ENCODE measurements at regions not wholly inside any gene's neighbourhood (a gene's known extent, or its start where the extent isn't known, plus 50 kb on each side); places are given as distances from the start of the nearest gene placed in this dataset.

- Histone ChIP-seq H3K4me3 (no peak overlapping the region), H3K4me1 (no peaks in the 10 kb centered on the region), H3K27ac (no peak overlapping the region), H3K36me3 (no peaks in the 10 kb centered on the region), H3K27me3 (no peaks in the 10 kb centered on the region), H3K9me3 (no peaks in the 10 kb centered on the region)
- intact Hi-C loops (cut with DNase I; ENCODE audit: low total_unique reads), result loop anchor here (10.0 kb wide), 1 partner anchor 301 kb away; no protein-coding TSS in a partner anchor
- TF ChIP-seq POLR2A (IDR thresholded peaks at IDR 0.05), result no peak
- no peak for TF ChIP-seq POLR2AphosphoS5 (IDR thresholded peaks at IDR 0.05)
- TF ChIP-seq EP300 (IDR thresholded peaks at IDR 0.05), result no peak
- no peak for DNase-seq
- 71 to 86% (median 81%) methylated on average over 2 of the region's 2 CpGs for WGBS, 5 donors
These were observed 185.5 kb downstream of the MOXD1 start for GRCh38 chr6:132215805-132216204.

DNA sequence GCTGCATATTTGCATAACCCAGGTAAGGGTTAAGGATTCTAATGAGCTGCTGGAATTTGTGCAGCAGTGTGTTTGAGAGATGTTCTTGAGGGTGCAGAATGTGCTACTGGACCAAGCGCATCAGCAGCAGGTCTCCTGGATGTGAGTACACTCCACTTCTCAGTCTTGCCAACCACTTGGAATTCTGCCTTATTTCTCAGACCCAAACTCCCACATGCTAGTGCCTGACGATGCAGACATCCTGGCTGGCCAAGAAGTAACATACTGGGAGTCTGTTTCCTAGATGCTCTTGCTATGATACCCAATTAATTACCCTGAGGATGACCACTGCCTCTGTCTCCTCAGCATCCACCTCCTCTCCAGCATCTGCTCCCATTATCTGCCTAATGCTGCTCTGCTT, 186.6 kb downstream of the MOXD1 start:
- Histone ChIP-seq H3K4me3 (no peak overlapping the region), H3K4me1 (no peaks in the 10 kb centered on the region), H3K27ac (no peak overlapping the region), H3K27me3 (no peaks in the 10 kb centered on the region), H3K36me3 (no peaks in the 10 kb centered on the region), H3K9me3 (no peaks in the 10 kb centered on the region)
- intact Hi-C loops (cut with DNase I; ENCODE audit: low total_unique reads), result loop anchor here (10.0 kb wide), 1 partner anchor 300 kb away; no protein-coding TSS in a partner anchor
- 55 to 63% (median 59%) methylated on average over 2 of the region's 2 CpGs for WGBS, 5 donors
- TF ChIP-seq POLR2A (IDR thresholded peaks at IDR 0.05), result no peak
- no peak for TF ChIP-seq POLR2AphosphoS5 (IDR thresholded peaks at IDR 0.05)
- no peak for TF ChIP-seq CTCF (IDR thresholded peaks at IDR 0.05)
- TF ChIP-seq EP300 (IDR thresholded peaks at IDR 0.05), result no peak
- no peak for DNase-seq

DNA sequence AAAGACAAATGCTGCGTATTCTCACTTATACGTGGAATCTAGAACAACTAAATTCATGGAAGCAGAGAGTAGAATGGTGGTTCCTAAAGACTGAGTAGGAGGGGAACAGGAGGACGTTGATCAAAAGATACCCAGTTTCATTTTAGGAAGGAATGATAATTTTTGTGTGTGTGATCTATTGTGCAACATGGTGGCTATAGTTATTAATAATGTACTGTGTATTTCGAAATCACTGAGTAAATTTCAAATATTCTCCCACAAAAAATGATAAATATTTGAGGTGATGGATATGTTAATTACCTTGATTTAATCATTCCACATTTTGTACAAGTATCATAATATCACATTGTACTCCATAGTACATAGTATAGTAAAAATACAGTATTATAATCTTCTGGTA, 187.5 kb downstream of the MOXD1 start:
- Histone ChIP-seq H3K27me3 (no peaks in the 10 kb centered on the region), H3K4me3 (no peak overlapping the region), H3K4me1 (no peaks in the 10 kb centered on the region), H3K36me3 (no peaks in the 10 kb centered on the region), H3K27ac (no peak overlapping the region), H3K9me3 (no peaks in the 10 kb centered on the region)
- no peak for DNase-seq
- TF ChIP-seq EP300 (IDR thresholded peaks at IDR 0.05) (no peak), CTCF (IDR thresholded peaks at IDR 0.05) (no peak), POLR2A (IDR thresholded peaks at IDR 0.05) (no peak), POLR2AphosphoS5 (IDR thresholded peaks at IDR 0.05) (no peak)
- 50 to 75% (median 63%) methylated on average over 4 of the region's 4 CpGs for WGBS, 5 donors
- intact Hi-C loops (cut with DNase I; ENCODE audit: low total_unique reads), result loop anchor here (10.0 kb wide), 1 partner anchor 299 kb away; no protein-coding TSS in a partner anchor

GRCh38 chr6:132213191-132213590, 188.1 kb downstream of the MOXD1 start:
- H3K4me3 ChIP-seq, result no peak overlapping the region
- no peak overlapping the region for H3K27ac ChIP-seq
- no peak for TF ChIP-seq CTCF (IDR thresholded peaks at IDR 0.05)
- TF ChIP-seq EP300 (IDR thresholded peaks at IDR 0.05), result no peak
- TF ChIP-seq POLR2AphosphoS5 (IDR thresholded peaks at IDR 0.05), result no peak
- no peak for TF ChIP-seq POLR2A (IDR thresholded peaks at IDR 0.05)
- no peaks in the 10 kb centered on the region for H3K27me3 ChIP-seq
- no peaks in the 10 kb centered on the region for H3K9me3 ChIP-seq
- no peaks in the 10 kb centered on the region for H3K4me1 ChIP-seq
- H3K36me3 ChIP-seq, result no peaks in the 10 kb centered on the region
- 61 to 75% (median 63%) methylated on average over 4 of the region's 4 CpGs for WGBS, 5 donors
- intact Hi-C loops (cut with DNase I; ENCODE audit: low total_unique reads), result loop anchor here (10.0 kb wide), 1 partner anchor 298 kb away; no protein-coding TSS in a partner anchor
- no peak for DNase-seq

GRCh38 chr6:132210886-132211563, 190.2 kb downstream of the MOXD1 start:
- Histone ChIP-seq H3K27ac (no peak overlapping the region), H3K4me1 (no peaks in the 10 kb centered on the region), H3K27me3 (no peaks in the 10 kb centered on the region), H3K4me3 (no peak overlapping the region), H3K9me3 (no peaks in the 10 kb centered on the region), H3K36me3 (no peaks in the 10 kb centered on the region)
- WGBS, 5 donors, result 57 to 90% (median 84%) methylated on average over 3 of the region's 3 CpGs
- no peak for DNase-seq
- intact Hi-C loops (cut with DNase I; ENCODE audit: low total_unique reads), result loop anchor here (10.0 kb wide), 1 partner anchor 296 kb away; no protein-coding TSS in a partner anchor
- TF ChIP-seq CTCF (IDR thresholded peaks at IDR 0.05), result no peak
- TF ChIP-seq EP300 (IDR thresholded peaks at IDR 0.05), result no peak
- no peak for TF ChIP-seq POLR2A (IDR thresholded peaks at IDR 0.05)
- no peak for TF ChIP-seq POLR2AphosphoS5 (IDR thresholded peaks at IDR 0.05)

Measured in stomach (tissue), 8 donors.